Stomach (tissue), 8 donors: ENCODE measurements at regions not wholly inside any gene's neighbourhood (a gene's known extent, or its start where the extent isn't known, plus 50 kb on each side); places are given as distances from the start of the nearest gene placed in this dataset.

Experiments
- DNase-seq, 2 donors: peaks; one replicate each; pipeline versions ENCODE4 v3.0.0 to v3.0.0-alpha.2; 2013 to 2019
- H3K27ac ChIP-seq, 5 donors: fragments of 200-600 bp in 4 of 5; sonication (generic) in 4 of 5; one replicate each; pipeline ENCODE4 v1.5.1; 2013 to 2019; ENCODE audit warnings: mild to moderate bottlenecking in 1 of 5, moderate library complexity in 1 of 5
- H3K27me3 ChIP-seq, 3 donors: fragments of 200-600 bp; sonication (generic); one replicate each; pipeline ENCODE4 v1.5.1; 2017 to 2019; ENCODE audit warnings: mixed run types in 1 of 3
- H3K36me3 ChIP-seq, 4 donors: fragments of 200-600 bp; sonication (generic); 1 replicate in 3 of 4; 2 replicates in 1 of 4; pipeline ENCODE4 v1.5.1; 2016 to 2019
- H3K4me1 ChIP-seq, 4 donors: fragments of 200-600 bp; sonication (generic); one replicate each; pipeline ENCODE4 v1.5.1; 2016 to 2019
- H3K4me3 ChIP-seq, 4 donors: fragments of 200-600 bp; sonication (generic) in 3 of 4; one replicate each; pipeline ENCODE4 v1.5.1; 2016 to 2019; ENCODE audit warnings: mild to moderate bottlenecking in 1 of 4
- H3K9me3 ChIP-seq, 4 donors: fragments of 200-600 bp; sonication (generic); one replicate each; pipeline ENCODE4 v1.5.1; 2016 to 2019
- CTCF ChIP-seq, 7 experiments: fragments of 450-650 bp in 4 of 7; fragments of 200-600 bp in 3 of 7; sonication (generic) in 3 of 7; IDR thresholded peaks; one replicate each; pipeline ENCODE4 v1.5.1; 2016 to 2019; ENCODE audit warnings: antibody characterized with exemption in 7 of 7, control low read depth in 2 of 7, mild to moderate bottlenecking in 1 of 7
- EP300 ChIP-seq: sonication (generic); formaldehyde crosslinking; IDR thresholded peaks from one replicate; pipeline ENCODE4 v1.6.1; 2017; ENCODE audit warnings: antibody characterized with exemption
- POLR2A ChIP-seq, 4 donors: fragments of 450-650 bp; IDR thresholded peaks; one replicate each; pipeline ENCODE4 v1.6.1; 2016; ENCODE audit warnings: antibody characterized with exemption in 4 of 4, control low read depth in 2 of 4, mild to moderate bottlenecking in 1 of 4, moderate library complexity in 1 of 4
- POLR2AphosphoS5 ChIP-seq, 3 donors: sonication (generic); formaldehyde crosslinking; IDR thresholded peaks; one replicate each; pipeline ENCODE4 v1.6.1; 2016; ENCODE audit warnings: antibody characterized with exemption in 3 of 3
- WGBS, 5 donors: extraction: QIAGEN DNeasy Blood & Tissue Kit in 3 of 5; methylation state at CpG; one replicate each; pipeline versions ENCODE4 v1.1.5 to v1.1.7; 2013 to 2018; 5-methylcytosine and 5-hydroxymethylcytosine counted together
- intact Hi-C: fragments of 100-400 bp; cut with DNase I; formaldehyde crosslinking; loops from one replicate; pipeline ENCODE4 v1.15.1; 2023; ENCODE audit warnings: low total_unique reads
- donor health status: healthy with polysubstance abuse.
- donor health status: Bipolar disorder and iron deficiency.
- donor health status: healthy.

- H3K4me1 ChIP-seq = no peaks in the 10 kb centered on the region
- TF ChIP-seq CTCF (IDR thresholded peaks at IDR 0.05) = no peak
- no peaks in the 10 kb centered on the region for H3K27me3 ChIP-seq
- DNase-seq = no peak
- intact Hi-C loops = no loop called here
- H3K4me3 ChIP-seq = no peak overlapping the region
- no peaks in the 10 kb centered on the region for H3K9me3 ChIP-seq
- WGBS, 5 donors = 78 to 88% (median 81%) methylated on average over 9 of the region's 9 CpGs
- H3K36me3 ChIP-seq = no peaks in the 10 kb centered on the region
- no peak overlapping the region for H3K27ac ChIP-seq
Observed at GRCh38 chr12:92272061-92272964, 126.7 kb upstream of the BTG1 start.

- H3K27ac ChIP-seq = no peak overlapping the region
- no peaks in the 10 kb centered on the region for H3K36me3 ChIP-seq
- no peak for DNase-seq
- no peaks in the 10 kb centered on the region for H3K9me3 ChIP-seq
- intact Hi-C loops = no loop called here
- no peaks in the 10 kb centered on the region for H3K4me1 ChIP-seq
- 82 to 95% (median 93%) methylated on average over 2 of the region's 2 CpGs for WGBS, 5 donors
- no peaks in the 10 kb centered on the region for H3K27me3 ChIP-seq
- no peak for TF ChIP-seq CTCF (IDR thresholded peaks at IDR 0.05)
- no peak for TF ChIP-seq POLR2AphosphoS5 (IDR thresholded peaks at IDR 0.05)
- no peak for TF ChIP-seq POLR2A (IDR thresholded peaks at IDR 0.05)
- no peak for TF ChIP-seq EP300
- no peak overlapping the region for H3K4me3 ChIP-seq
Observed at GRCh38 chr12:92271341-92271740, 125.7 kb upstream of the BTG1 start.

GRCh38 chr12:92270521-92270920 lies 124.9 kb upstream of the BTG1 start:
- Histone ChIP-seq H3K9me3 (no peaks in the 10 kb centered on the region), H3K4me1 (no peaks in the 10 kb centered on the region), H3K27ac (no peak overlapping the region), H3K4me3 (no peak overlapping the region), H3K36me3 (no peaks in the 10 kb centered on the region), H3K27me3 (no peaks in the 10 kb centered on the region)
- intact Hi-C loops = no loop called here
- WGBS, 5 donors = 88 to 97% (median 91%) methylated on average over 2 of the region's 2 CpGs
- DNase-seq = no peak
- TF ChIP-seq POLR2AphosphoS5 (IDR thresholded peaks at IDR 0.05) (no peak), POLR2A (IDR thresholded peaks at IDR 0.05) (no peak), CTCF (IDR thresholded peaks at IDR 0.05) (no peak), EP300 (no peak)

- Histone ChIP-seq H3K27ac (no peak overlapping the region), H3K4me3 (no peak overlapping the region), H3K4me1 (no peaks in the 10 kb centered on the region), H3K9me3 (no peaks in the 10 kb centered on the region), H3K27me3 (no peaks in the 10 kb centered on the region), H3K36me3 (no peaks in the 10 kb centered on the region)
- no peak for DNase-seq
- intact Hi-C loops = no loop called here
- no peak for TF ChIP-seq EP300
- no peak for TF ChIP-seq POLR2AphosphoS5 (IDR thresholded peaks at IDR 0.05)
- TF ChIP-seq CTCF (IDR thresholded peaks at IDR 0.05) = no peak
- TF ChIP-seq POLR2A (IDR thresholded peaks at IDR 0.05) = no peak
Observed at GRCh38 chr12:92268946-92269345, 123.3 kb upstream of the BTG1 start.
